HCT116 (cell line): ENCODE measurements at regions not wholly inside any gene's neighbourhood (a gene's known extent, or its start where the extent isn't known, plus 50 kb on each side); places are given as distances from the start of the nearest gene placed in this dataset.

ENCODE experiments used
- EZH2phosphoT487 ChIP-seq: fragments of 200-600 bp; IDR thresholded peaks from 2 replicates; pipeline ENCODE4 v1.6.1; 2018; ENCODE audit warnings: antibody characterized with exemption, borderline replicate concordance
- POLR2A ChIP-seq: IDR thresholded peaks from 2 replicates; pipeline ENCODE4 v1.7.0; 2011; ENCODE audit warnings: borderline replicate concordance; ENCODE audit not compliant: insufficient read depth, insufficient read length; ENCODE audit errors: extremely low read depth
- RAD21 ChIP-seq: IDR thresholded peaks from 2 replicates; pipeline ENCODE4 v1.6.1; 2012; ENCODE audit warnings: low read depth, mild to moderate bottlenecking
- SIN3A ChIP-seq: IDR thresholded peaks from 2 replicates; pipeline ENCODE4 v1.6.1; 2012; ENCODE audit warnings: low read depth
- ZFX ChIP-seq: fragments of 450-650 bp; IDR thresholded peaks from 2 replicates; pipeline ENCODE4 v1.6.1; 2017
- TF ChIP-seq, protein P1 (sequence below): IDR thresholded peaks from 2 replicates; pipeline ENCODE4 v1.6.1; 2012

DNA sequence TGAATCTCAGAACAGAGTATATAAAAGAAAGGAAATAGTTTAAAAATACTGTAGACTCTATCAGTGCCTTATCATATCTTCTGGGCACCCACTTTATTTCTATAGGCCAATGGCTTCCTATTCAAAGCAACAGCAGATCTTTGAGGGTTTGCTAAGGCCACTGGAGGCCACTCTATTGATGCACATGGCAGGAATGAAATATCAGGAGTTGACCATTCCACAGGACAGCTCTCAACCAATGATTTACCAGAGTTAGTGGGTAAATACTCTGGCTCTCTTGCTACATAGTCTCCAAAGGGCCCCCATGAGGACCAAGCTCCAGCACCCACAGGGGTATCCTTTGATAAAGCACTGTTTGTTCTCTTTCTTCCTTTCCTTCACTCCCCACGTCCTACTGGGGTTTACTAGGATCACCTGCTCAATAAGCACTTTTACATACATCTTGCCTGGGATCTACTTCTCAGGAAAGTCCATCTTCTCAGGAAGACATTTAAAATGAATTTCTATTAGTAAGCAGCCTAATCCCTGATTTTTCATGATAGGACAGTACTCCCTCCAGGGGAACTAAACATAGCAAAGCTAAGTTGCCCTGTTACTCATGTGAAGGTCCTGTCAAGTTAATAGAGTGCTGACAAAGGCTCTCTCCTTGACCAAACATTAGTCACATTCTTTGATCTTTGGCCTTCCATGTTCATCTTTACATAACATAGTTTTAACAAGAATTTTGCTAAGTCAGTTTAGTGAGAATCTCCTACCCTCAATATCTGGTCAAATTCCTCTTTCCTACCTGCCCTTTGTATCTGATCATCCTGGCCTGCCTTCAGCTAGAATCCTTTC is 459.7 kb downstream of the GRXCR1 start:
- TF ChIP-seq EZH2phosphoT487, result no peak
- TF ChIP-seq, protein P1, sequence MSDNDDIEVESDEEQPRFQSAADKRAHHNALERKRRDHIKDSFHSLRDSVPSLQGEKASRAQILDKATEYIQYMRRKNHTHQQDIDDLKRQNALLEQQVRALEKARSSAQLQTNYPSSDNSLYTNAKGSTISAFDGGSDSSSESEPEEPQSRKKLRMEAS, result no peak
- TF ChIP-seq RAD21, result no peak
- TF ChIP-seq SIN3A, result no peak
- no peak for TF ChIP-seq ZFX
- TF ChIP-seq POLR2A, result no peak
